Spleen (tissue), 11 donors: ENCODE measurements at regions not wholly inside any gene's neighbourhood (a gene's known extent, or its start where the extent isn't known, plus 50 kb on each side); places are given as distances from the start of the nearest gene placed in this dataset.

Experiments used
- DNase-seq: peaks from one replicate; pipeline ENCODE4 v3.0.0-alpha.2; 2020
- H3K27ac ChIP-seq, 8 donors: fragments of 200-600 bp; sonication (generic) in 7 of 8; 1 replicate in 4 of 8; 2 replicates in 4 of 8; pipeline versions ENCODE4 v1.5.0 to v1.8.0; 2016 to 2021; ENCODE audit warnings: inconsistent platforms in 4 of 8, mild to moderate bottlenecking in 4 of 8, moderate library complexity in 1 of 8
- H3K27me3 ChIP-seq, 7 donors: fragments of 200-600 bp; sonication (generic) in 6 of 7; replicated peaks in 1 of 7; 1 replicate in 4 of 7; 2 replicates in 3 of 7; pipeline versions ENCODE4 v1.5.0 to v1.8.0; 2016 to 2021; ENCODE audit warnings: inconsistent platforms in 3 of 7, mild to moderate bottlenecking in 1 of 7
- H3K36me3 ChIP-seq, 6 donors: fragments of 200-600 bp; sonication (generic) in 5 of 6; 1 replicate in 4 of 6; 2 replicates in 2 of 6; pipeline versions ENCODE4 v1.5.0 to v1.8.0; 2016 to 2021; ENCODE audit warnings: inconsistent platforms in 2 of 6
- H3K4me1 ChIP-seq, 6 donors: fragments of 200-600 bp; sonication (generic) in 5 of 6; 1 replicate in 3 of 6; 2 replicates in 3 of 6; pipeline versions ENCODE4 v1.5.0 to v1.8.0; 2016 to 2021; ENCODE audit warnings: inconsistent platforms in 3 of 6
- H3K4me3 ChIP-seq, 8 donors: fragments of 200-600 bp; sonication (generic) in 7 of 8; 1 replicate in 4 of 8; 2 replicates in 4 of 8; pipeline versions ENCODE4 v1.5.0 to v1.8.0; 2016 to 2021; ENCODE audit warnings: inconsistent platforms in 4 of 8, mild to moderate bottlenecking in 4 of 8, moderate library complexity in 2 of 8
- H3K9me3 ChIP-seq, 8 donors: fragments of 200-600 bp; sonication (generic) in 7 of 8; 1 replicate in 4 of 8; 2 replicates in 4 of 8; pipeline versions ENCODE4 v1.5.0 to v1.8.0; 2016 to 2021; ENCODE audit warnings: inconsistent platforms in 4 of 8
- POLR2A ChIP-seq, 3 donors: fragments of 450-650 bp; IDR thresholded peaks; one replicate each; pipeline ENCODE4 v1.5.1; 2017; ENCODE audit warnings: antibody characterized with exemption in 3 of 3, mild to moderate bottlenecking in 1 of 3
- POLR2AphosphoS5 ChIP-seq, 3 donors: sonication (generic); formaldehyde crosslinking; IDR thresholded peaks; one replicate each; pipeline ENCODE4 v1.5.1; 2017; ENCODE audit warnings: antibody characterized with exemption in 3 of 3
- WGBS, 5 donors: extraction: QIAGEN DNeasy Blood & Tissue Kit in 3 of 5; methylation state at CpG; one replicate each; pipeline versions ENCODE4 v1.1.5 to v1.1.7; 2013 to 2018; 5-methylcytosine and 5-hydroxymethylcytosine counted together
- intact Hi-C: fragments of 100-400 bp; cut with DNase I; formaldehyde crosslinking; loops from one replicate; pipeline ENCODE4 v1.15.0; 2023; ENCODE audit warnings: low total_unique reads
- TF ChIP-seq, protein P1 (sequence below), 11 experiments: fragments of 200-600 bp in 7 of 11; fragments of 450-650 bp in 4 of 11; sonication (generic) in 4 of 11; IDR thresholded peaks in 8 of 11; conservative IDR thresholded peaks in 3 of 11; 1 replicate in 7 of 11; 2 replicates in 4 of 11; pipeline versions ENCODE4 v1.4.0 to v1.8.0; 2016 to 2021; ENCODE audit warnings: antibody characterized with exemption in 11 of 11, inconsistent platforms in 4 of 11, mild to moderate bottlenecking in 1 of 11
- donor health status: healthy with polysubstance abuse.
- donor health status: DM: no; HTN: no; CAD: no; lungs with moderate emphysema.
- donor health status: DM: no; HTN: no; CAD: no.
- donor health status: Bipolar disorder and iron deficiency.
- donor health status: healthy.
- donor health status: DM: no; HTN: no; CAD: no.
- donor health status: DM: yes; HTN: yes; CAD: no.

DNA sequence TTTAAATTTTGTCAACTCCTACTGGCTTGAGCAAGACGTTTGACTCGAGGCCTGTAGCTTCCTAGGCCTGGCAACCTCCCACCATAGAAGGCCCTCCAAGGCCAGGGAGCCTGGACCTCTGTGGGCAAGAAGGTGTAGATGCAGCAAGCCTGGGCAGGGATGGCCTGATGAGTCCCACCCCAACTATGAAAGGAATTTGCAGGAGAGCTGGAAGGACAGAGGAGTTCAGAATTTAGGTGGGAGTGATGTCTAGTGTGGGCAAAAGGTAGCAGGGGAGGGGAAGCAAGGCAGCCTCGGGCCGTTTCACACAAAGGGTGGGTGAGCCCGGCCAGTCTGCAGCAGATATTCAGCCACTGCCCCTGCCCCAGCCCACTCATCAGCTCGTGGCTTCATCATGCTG, 245.2 kb downstream of the CDH26 start:
- 63 to 86% (median 84%) methylated on average over 6 of the region's 6 CpGs for WGBS, 5 donors
- Histone ChIP-seq H3K4me3 (no peak overlapping the region), H3K4me1 (no peaks in the 10 kb centered on the region), H3K36me3 (no peaks in the 10 kb centered on the region), H3K9me3 (peaks cover 0 to 17% (median 6%) of the 10 kb centered on the region in 8 donors), H3K27me3 (peaks cover 0 to 11% (median 0%) of the 10 kb centered on the region in 7 donors), H3K27ac (no peak overlapping the region)
- intact Hi-C loops = no loop called here
- TF ChIP-seq, protein P1, sequence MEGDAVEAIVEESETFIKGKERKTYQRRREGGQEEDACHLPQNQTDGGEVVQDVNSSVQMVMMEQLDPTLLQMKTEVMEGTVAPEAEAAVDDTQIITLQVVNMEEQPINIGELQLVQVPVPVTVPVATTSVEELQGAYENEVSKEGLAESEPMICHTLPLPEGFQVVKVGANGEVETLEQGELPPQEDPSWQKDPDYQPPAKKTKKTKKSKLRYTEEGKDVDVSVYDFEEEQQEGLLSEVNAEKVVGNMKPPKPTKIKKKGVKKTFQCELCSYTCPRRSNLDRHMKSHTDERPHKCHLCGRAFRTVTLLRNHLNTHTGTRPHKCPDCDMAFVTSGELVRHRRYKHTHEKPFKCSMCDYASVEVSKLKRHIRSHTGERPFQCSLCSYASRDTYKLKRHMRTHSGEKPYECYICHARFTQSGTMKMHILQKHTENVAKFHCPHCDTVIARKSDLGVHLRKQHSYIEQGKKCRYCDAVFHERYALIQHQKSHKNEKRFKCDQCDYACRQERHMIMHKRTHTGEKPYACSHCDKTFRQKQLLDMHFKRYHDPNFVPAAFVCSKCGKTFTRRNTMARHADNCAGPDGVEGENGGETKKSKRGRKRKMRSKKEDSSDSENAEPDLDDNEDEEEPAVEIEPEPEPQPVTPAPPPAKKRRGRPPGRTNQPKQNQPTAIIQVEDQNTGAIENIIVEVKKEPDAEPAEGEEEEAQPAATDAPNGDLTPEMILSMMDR (IDR thresholded peaks at IDR 0.05 in 8 of 11, conservative IDR thresholded peaks at IDR 0.05 in 3 of 11) = no peak
- TF ChIP-seq POLR2AphosphoS5 (IDR thresholded peaks at IDR 0.05) (no peak), POLR2A (IDR thresholded peaks at IDR 0.05) (no peak)
- DNase-seq = no peak

DNA sequence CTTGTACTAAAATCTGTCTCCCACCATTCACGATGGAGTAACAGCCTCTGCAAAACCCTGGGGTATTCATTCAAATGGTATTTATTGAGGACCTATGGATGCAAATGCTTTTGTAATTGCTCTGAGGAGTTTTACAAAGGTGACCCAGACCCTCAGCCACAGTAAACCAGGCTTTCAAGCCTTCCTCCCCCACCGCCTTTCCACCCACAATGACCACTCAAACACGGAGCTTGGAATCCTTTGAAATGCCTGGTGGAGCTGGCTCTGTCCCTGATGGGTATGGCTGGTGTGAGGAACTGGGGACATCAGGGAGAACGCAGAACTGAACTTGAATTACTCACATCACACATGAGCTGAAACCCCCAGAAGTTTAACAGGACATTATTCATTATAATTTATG, 246.4 kb downstream of the CDH26 start:
- Histone ChIP-seq H3K9me3 (peaks cover 0 to 5% (median 0%) of the 10 kb centered on the region in 8 donors), H3K27ac (no peak overlapping the region), H3K4me1 (no peaks in the 10 kb centered on the region), H3K36me3 (no peaks in the 10 kb centered on the region), H3K27me3 (peaks cover 0 to 11% (median 0%) of the 10 kb centered on the region in 7 donors), H3K4me3 (no peak overlapping the region)
- intact Hi-C loops = no loop called here
- no peak for DNase-seq
- WGBS, 5 donors = 74 to 86% (median 84%) methylated on average over 4 of the region's 4 CpGs
- TF ChIP-seq, protein P1 (IDR thresholded peaks at IDR 0.05 in 8 of 11, conservative IDR thresholded peaks at IDR 0.05 in 3 of 11) = no peak
- TF ChIP-seq POLR2AphosphoS5 (IDR thresholded peaks at IDR 0.05) (no peak), POLR2A (IDR thresholded peaks at IDR 0.05) (no peak)

DNA sequence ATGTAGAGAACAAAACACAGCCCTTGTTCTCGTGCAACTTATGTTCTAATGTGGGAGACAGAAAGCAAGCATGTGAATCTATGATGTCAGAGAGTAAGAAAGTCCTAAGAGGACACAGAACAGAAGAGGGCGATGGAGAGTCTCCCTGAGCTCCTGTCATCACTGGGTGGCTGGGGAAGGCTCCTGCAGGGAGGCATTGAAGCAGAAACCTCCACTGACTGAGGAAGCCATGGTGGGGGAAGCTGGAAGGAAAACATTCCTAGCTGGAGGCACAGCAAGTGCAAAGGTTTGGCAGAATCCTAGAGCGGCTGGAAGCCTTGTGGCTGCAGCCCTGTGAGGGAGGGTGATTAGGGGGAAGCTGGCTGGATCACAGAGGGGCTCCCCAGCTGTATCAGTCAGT, 248.0 kb downstream of the CDH26 start:
- Histone ChIP-seq H3K4me1 (peaks cover 0 to 7% (median 2%) of the 10 kb centered on the region in 6 donors), H3K4me3 (no peak overlapping the region), H3K9me3 (no peaks in the 10 kb centered on the region), H3K36me3 (no peaks in the 10 kb centered on the region), H3K27ac (no peak overlapping the region), H3K27me3 (peaks cover 0 to 8% (median 0%) of the 10 kb centered on the region in 7 donors)
- TF ChIP-seq POLR2AphosphoS5 (IDR thresholded peaks at IDR 0.05) (no peak), POLR2A (IDR thresholded peaks at IDR 0.05) (no peak)
- TF ChIP-seq, protein P1 (IDR thresholded peaks at IDR 0.05 in 8 of 11, conservative IDR thresholded peaks at IDR 0.05 in 3 of 11) = peak in 2 of 11 experiments; percentile 6 to 13
- DNase-seq = no peak
- intact Hi-C loops = no loop called here
- 50 to 66% (median 55%) methylated on average over 3 of the region's 3 CpGs for WGBS, 5 donors

DNA sequence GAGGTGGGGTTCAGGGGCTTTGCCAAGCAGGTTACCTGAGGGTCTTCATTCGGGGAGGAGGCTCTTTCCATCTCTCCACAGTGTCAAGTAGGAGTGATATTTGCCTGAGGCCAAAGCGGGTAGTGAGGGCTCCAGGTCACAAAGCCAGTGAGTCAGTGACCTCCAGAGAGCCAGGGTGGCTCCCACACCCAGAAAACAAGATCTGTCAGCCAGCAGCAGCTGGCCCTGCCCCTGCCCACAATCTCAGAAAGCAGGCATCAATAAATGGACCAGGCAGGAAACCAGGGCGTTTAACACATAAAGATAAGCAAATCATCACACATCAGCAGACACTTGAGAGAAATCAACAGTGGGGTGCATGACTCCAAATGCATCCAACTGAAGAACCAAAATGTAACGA, 250.8 kb downstream of the CDH26 start:
- intact Hi-C loops = no loop called here
- Histone ChIP-seq H3K27ac (no peak overlapping the region), H3K36me3 (no peaks in the 10 kb centered on the region), H3K4me1 (peaks cover 0 to 12% (median 4%) of the 10 kb centered on the region in 6 donors), H3K27me3 (peaks cover 0 to 8% (median 0%) of the 10 kb centered on the region in 7 donors), H3K9me3 (no peaks in the 10 kb centered on the region), H3K4me3 (no peak overlapping the region)
- DNase-seq = no peak
- WGBS, 5 donors = 33 to 43% (median 36%) methylated on average over 4 of the region's 4 CpGs
- TF ChIP-seq, protein P1 (IDR thresholded peaks at IDR 0.05 in 8 of 11, conservative IDR thresholded peaks at IDR 0.05 in 3 of 11) = no peak
- TF ChIP-seq POLR2A (IDR thresholded peaks at IDR 0.05) (no peak), POLR2AphosphoS5 (IDR thresholded peaks at IDR 0.05) (no peak)
